ENCODE measurements at regions not wholly inside any gene's neighbourhood (a gene's known extent, or its start where the extent isn't known, plus 50 kb on each side); places are given as distances from the start of the nearest gene placed in this dataset.

GRCh38 chr11:79956061-79956460, 515.2 kb upstream of the TENM4 start:
- no peak for TF ChIP-seq EZH2 (IDR thresholded peaks at IDR 0.05)
- TF ChIP-seq, protein P1, sequence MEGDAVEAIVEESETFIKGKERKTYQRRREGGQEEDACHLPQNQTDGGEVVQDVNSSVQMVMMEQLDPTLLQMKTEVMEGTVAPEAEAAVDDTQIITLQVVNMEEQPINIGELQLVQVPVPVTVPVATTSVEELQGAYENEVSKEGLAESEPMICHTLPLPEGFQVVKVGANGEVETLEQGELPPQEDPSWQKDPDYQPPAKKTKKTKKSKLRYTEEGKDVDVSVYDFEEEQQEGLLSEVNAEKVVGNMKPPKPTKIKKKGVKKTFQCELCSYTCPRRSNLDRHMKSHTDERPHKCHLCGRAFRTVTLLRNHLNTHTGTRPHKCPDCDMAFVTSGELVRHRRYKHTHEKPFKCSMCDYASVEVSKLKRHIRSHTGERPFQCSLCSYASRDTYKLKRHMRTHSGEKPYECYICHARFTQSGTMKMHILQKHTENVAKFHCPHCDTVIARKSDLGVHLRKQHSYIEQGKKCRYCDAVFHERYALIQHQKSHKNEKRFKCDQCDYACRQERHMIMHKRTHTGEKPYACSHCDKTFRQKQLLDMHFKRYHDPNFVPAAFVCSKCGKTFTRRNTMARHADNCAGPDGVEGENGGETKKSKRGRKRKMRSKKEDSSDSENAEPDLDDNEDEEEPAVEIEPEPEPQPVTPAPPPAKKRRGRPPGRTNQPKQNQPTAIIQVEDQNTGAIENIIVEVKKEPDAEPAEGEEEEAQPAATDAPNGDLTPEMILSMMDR (IDR thresholded peaks at IDR 0.05): no peak

Measured in neural progenitor cell (in vitro differentiated cells).